HUES48 (cell line): ENCODE measurements at regions not wholly inside any gene's neighbourhood (a gene's known extent, or its start where the extent isn't known, plus 50 kb on each side); places are given as distances from the start of the nearest gene placed in this dataset.
A peak's percentile ranks its signal among the peaks of the same experiment; 100 is the strongest.
"Not testable (repeated sequence)": the region's sequence is repeated elsewhere in the genome, so short reads cannot be mapped to it uniquely, and the experiment has no call there.

ENCODE experiments used
- H3K27ac ChIP-seq: one replicate; pipeline ENCODE4 v1.7.0; 2013; ENCODE audit warnings: low read depth, low read length, inconsistent platforms
- H3K27me3 ChIP-seq: 2 replicates; pipeline ENCODE4 v1.6.1; 2013; ENCODE audit warnings: mild to moderate bottlenecking, low read length; ENCODE audit not compliant: control insufficient read depth, insufficient read depth
- H3K36me3 ChIP-seq: 2 replicates; pipeline ENCODE4 v1.6.1; 2013; ENCODE audit warnings: low read length; ENCODE audit not compliant: control insufficient read depth, insufficient read depth
- H3K4me1 ChIP-seq: 2 replicates; pipeline ENCODE4 v1.6.1; 2013; ENCODE audit warnings: mild to moderate bottlenecking, low read length; ENCODE audit not compliant: control insufficient read depth, insufficient read depth
- H3K4me3 ChIP-seq: 2 replicates; pipeline ENCODE4 v1.5.1; 2013; ENCODE audit warnings: mild to moderate bottlenecking, low read depth, low read length
- H3K9ac ChIP-seq: 2 replicates; pipeline ENCODE4 v1.6.1; 2013; ENCODE audit warnings: mild to moderate bottlenecking, low read depth, low read length, moderate library complexity
- H3K9me3 ChIP-seq: 2 replicates; pipeline ENCODE4 v1.6.1; 2013; ENCODE audit warnings: low read length; ENCODE audit not compliant: control insufficient read depth, insufficient read depth

DNA sequence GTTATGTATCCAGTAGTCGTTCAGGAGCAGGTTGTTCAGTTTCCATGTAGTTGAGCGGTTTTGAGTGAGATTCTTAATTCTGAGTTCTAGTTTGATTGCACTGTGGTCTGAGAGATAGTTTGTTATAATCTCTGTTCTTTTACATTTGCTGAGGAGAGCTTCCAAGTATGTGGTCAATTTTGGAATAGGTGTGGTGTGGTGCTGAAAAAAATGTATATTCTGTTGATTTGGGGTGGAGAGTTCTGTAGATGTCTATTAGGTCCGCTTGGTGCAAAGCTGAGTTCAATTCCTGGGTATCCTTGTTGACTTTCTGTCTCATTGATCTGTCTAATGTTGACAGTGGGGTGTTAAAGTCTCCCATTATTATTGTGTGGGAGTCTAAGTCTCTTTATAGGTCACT is 68.6 kb upstream of the IZUMO1R start:
- peaks cover 14% of the 10 kb centered on the region for H3K9me3 ChIP-seq
- H3K4me1 ChIP-seq, H3K27ac ChIP-seq, H3K36me3 ChIP-seq, H3K4me3 ChIP-seq, H3K27me3 ChIP-seq, H3K9ac ChIP-seq: not testable (repeated sequence)

DNA sequence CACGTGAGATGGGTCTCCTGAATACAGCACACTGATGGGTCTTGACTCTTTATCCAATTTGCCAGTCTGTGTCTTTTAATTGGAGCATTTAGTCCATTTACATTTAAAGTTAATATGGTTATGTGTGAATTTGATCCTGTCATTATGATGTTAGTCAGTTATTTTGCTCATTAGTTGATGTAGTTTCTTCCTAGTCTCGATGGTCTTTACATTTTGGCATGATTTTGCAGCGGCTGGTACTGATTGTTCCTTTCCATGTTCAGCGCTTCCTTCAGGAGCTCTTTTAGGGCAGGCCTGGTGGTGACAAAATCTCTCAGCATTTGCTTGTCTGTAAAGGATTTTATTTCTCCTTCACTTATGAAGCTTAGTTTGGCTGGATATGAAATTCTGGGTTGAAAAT is 68.0 kb upstream of the IZUMO1R start:
- not testable (repeated sequence) for H3K9ac ChIP-seq, H3K27ac ChIP-seq, H3K4me3 ChIP-seq, H3K4me1 ChIP-seq, H3K27me3 ChIP-seq, H3K36me3 ChIP-seq
- peaks cover 14% of the 10 kb centered on the region for H3K9me3 ChIP-seq

DNA sequence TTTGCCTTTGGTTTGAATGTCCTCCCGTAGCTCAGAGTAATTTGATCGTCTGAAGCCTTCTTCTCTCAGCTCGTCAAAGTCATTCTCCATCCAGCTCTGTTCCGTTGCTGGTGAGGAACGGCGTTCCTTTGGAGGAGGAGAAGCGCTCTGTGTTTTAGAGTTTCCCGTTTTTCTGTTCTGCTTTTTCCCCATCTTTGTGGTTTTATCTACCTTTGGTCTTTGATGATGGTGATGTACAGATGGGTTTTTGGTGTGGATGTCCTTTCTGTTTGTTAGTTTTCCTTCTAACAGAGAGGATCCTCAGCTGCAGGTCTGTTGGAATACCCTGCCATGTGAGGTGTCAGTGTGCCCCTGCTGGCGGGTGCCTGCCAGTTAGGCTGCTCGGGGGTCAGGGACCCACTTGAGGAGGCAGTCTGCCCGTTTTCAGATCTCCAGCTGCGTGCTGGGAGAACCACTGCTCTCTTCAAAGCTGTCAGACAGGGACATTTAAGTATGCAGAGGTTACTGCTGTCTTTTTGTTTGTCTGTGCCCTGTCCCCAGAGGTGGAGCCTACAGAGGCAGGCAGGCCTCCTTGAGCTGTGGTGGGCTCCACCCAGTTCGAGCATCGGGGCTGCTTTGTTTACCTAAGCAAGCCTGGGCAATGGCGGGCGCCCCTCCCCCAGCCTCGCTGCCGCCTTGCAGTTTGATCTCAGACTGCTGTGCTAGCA is 66.8 kb upstream of the IZUMO1R start:
- H3K9ac ChIP-seq, H3K36me3 ChIP-seq, H3K27ac ChIP-seq, H3K4me1 ChIP-seq, H3K27me3 ChIP-seq: not testable (repeated sequence)
- H3K9me3 ChIP-seq: peaks cover 14% of the 10 kb centered on the region
- peak overlapping the region; percentile 44; the same call in 1 of the 2 replicates for H3K4me3 ChIP-seq

DNA sequence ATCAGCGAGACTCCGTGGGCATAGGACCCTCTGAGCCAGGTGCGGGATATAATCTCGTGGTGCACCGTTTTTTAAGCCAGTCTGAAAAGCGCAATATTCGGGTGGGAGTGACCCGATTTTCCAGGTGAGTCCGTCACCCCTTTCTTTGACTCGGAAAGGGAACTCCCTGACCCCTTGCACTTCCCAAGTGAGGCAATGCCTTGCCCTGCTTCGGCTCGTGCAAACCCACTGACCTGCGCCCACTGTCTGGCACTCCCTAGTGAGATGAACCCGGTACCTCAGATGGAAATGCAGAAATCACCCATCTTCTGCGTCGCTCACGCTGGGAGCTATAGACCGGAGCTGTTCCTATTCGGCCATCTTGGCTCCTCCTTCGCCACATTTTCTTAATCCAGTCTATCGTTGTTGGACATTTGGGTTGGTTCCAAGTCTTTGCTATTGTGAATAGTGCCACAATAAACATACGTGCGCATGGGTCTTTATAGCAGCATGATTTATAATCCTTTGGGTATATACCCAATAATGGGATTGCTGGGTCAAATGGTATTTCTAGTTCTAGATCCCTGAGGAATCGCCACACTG is 66.1 kb upstream of the IZUMO1R start:
- not testable (repeated sequence) for H3K36me3 ChIP-seq, H3K9ac ChIP-seq, H3K4me1 ChIP-seq, H3K27ac ChIP-seq, H3K27me3 ChIP-seq
- Histone ChIP-seq H3K9me3 (peaks cover 14% of the 10 kb centered on the region), H3K4me3 (peak overlapping the region; percentile 44; the same call in 1 of the 2 replicates)

DNA sequence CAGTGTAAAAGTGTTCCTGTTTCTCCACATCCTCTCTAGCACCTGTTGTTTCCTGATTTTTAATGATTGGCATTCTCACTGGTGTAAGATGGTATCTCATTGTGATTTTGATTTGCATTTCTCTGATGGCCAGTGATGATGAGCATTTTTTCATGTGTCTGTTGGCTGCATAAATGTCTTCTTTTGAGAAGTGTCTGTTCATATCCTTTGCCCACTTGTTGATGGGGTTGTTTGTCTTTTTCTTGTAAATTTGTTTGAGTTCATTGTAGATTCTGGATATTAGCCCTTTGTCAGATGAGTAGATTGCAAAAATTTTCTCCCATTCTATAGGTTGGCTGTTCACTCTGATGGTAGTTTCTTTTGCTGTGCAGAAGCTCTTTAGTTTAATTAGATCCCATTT is 65.6 kb upstream of the IZUMO1R start:
- not testable (repeated sequence) for H3K36me3 ChIP-seq, H3K4me3 ChIP-seq, H3K4me1 ChIP-seq, H3K9ac ChIP-seq, H3K27ac ChIP-seq, H3K27me3 ChIP-seq
- peaks cover 14% of the 10 kb centered on the region for H3K9me3 ChIP-seq

DNA sequence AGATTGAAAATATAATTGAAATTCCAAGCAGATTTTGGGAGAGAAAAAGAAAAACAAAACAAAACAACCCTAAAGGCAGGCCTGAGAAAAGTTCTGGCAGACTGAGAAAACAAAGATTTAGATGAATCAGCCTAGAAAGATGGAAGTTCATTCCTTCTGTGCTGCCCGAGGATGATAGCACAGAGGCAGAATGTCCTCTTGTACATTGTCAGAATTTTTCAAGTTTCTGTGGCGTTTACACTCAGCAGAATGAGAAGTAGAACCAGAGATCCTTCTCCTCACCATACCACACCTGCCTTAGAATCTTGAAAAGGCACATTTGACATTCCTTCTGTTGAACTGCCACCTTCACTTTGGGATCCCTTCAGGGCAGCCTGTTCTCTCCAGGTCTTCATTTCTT is 62.5 kb upstream of the IZUMO1R start:
- Histone ChIP-seq H3K36me3 (no peaks in the 10 kb centered on the region), H3K4me1 (no peaks in the 10 kb centered on the region), H3K9ac (no peak overlapping the region), H3K27ac (no peak overlapping the region), H3K4me3 (no peak overlapping the region), H3K27me3 (no peaks in the 10 kb centered on the region), H3K9me3 (peaks cover 14% of the 10 kb centered on the region)

DNA sequence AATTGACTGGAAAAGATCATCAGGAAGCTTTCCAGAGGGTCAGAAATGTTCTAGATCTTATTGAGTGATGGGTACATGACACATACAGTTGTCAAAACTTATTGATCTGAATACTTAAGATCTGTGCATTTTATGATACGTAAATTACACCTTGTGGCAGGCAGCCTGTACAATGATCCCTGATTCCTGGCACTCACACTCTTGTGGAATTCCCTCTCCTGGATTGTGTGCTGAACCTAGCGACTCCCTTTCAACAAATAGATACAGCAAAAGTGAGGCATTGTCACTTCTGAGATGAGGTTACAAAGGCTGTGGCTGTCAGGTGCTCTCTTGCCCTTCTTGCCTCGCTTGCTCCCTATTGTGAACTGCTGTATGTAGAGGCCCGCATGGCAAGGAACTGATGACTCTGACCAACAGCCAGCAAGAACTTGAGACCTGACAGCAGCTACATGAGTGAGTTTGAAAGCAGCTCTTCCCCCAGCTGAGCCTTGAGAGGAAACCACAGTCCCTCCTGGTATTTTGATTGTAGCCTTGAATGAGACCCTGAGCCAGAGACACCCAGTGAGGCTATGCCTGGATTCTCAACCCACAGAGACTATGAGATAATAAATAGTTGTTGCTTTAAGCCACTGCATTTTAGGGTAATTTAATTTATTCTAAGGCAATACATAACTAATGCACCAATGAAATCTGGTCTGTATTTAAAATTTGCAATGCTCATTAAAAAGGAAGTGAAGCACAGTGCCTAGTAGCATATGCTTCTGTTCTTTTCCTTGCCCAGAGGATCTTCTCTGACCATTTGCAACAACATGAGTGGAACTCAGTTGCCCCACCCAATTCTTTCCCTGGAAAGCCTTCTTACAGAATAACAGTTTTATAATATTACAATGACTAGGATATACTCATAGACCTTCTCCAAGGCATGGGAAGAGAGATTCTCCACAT is 60.5 kb upstream of the IZUMO1R start:
- H3K27me3 ChIP-seq: no peaks in the 10 kb centered on the region
- no peak overlapping the region for H3K4me3 ChIP-seq
- H3K9me3 ChIP-seq: peaks cover 7% of the 10 kb centered on the region
- no peak overlapping the region for H3K27ac ChIP-seq
- H3K9ac ChIP-seq: no peak overlapping the region
- no peaks in the 10 kb centered on the region for H3K36me3 ChIP-seq
- no peaks in the 10 kb centered on the region for H3K4me1 ChIP-seq

DNA sequence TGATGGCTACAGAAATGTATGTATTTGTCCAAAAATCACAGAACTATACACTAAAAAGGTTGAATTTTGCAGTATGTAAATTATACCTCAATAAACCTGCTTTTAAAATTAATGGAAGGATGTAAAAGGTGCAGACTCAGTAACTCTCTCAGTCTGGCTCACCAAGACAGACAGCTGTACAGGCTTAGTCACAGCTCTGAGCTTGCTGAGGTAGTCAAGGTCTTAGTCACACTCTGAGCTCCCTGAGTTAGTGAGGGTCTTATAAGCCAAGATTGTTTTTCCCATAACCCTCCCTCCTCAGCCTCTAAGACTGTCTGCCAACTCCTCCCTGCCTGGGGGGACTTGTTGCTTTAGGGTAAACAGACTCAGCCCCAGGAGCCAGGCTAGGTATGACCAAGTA is 59.3 kb upstream of the IZUMO1R start:
- no peaks in the 10 kb centered on the region for H3K27me3 ChIP-seq
- no peak overlapping the region for H3K27ac ChIP-seq
- H3K36me3 ChIP-seq: no peaks in the 10 kb centered on the region
- peaks cover 7% of the 10 kb centered on the region for H3K9me3 ChIP-seq
- no peak overlapping the region for H3K9ac ChIP-seq
- no peaks in the 10 kb centered on the region for H3K4me1 ChIP-seq
- no peak overlapping the region for H3K4me3 ChIP-seq

DNA sequence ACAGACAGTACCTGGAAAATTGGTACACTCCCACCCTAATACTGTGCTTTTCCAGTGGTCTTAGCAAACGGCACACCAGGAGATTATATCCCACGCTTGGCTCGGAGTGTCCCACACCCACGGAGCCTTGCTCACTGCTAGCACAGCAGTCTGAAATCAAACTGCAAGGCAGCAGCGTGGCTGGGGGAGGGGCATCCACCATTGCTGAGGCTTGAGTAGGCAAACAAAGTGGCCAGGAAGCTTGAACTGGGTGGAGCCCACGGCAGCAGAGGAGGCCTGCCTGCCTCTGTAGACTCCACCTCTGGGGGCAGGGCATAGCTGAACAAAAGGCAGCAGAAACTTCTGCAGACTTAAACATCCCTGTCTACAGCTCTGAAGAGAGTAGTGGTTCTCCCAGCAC is 56.1 kb upstream of the IZUMO1R start:
- not testable (repeated sequence) for H3K4me3 ChIP-seq

DNA sequence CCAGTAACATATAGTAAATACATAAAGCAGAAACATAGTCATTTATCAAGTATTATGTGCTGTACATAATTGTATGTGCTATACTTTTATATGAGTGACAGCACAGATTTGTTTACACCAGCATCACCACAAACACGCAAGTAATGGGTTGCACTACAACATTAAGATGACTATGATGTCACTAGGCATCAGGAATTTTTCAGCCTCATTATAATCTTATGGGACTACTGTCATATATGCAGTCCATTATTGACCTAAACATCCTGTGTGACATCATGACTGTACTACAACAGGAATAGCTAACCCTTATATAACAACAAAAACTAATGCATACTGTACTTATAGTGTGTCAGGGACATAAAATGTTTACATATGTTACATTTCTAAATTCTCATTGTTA is 50.2 kb upstream of the IZUMO1R start:
- Histone ChIP-seq H3K4me3 (no peak overlapping the region), H3K4me1 (no peaks in the 10 kb centered on the region), H3K27ac (no peak overlapping the region), H3K27me3 (no peaks in the 10 kb centered on the region), H3K36me3 (no peaks in the 10 kb centered on the region), H3K9me3 (no peaks in the 10 kb centered on the region; the same call in 1 of the 2 replicates), H3K9ac (no peak overlapping the region)

More for the DNA sequence above, 56.1 kb upstream of the IZUMO1R start:
- H3K36me3 ChIP-seq, H3K9ac ChIP-seq, H3K27ac ChIP-seq, H3K9me3 ChIP-seq, H3K27me3 ChIP-seq, H3K4me1 ChIP-seq: not testable (repeated sequence)
